ENCODE measurements at regions not wholly inside any gene's neighbourhood (a gene's known extent, or its start where the extent isn't known, plus 50 kb on each side); places are given as distances from the start of the nearest gene placed in this dataset.
"Not testable (repeated sequence)": the region's sequence is repeated elsewhere in the genome, so short reads cannot be mapped to it uniquely, and the experiment has no call there.

DNA sequence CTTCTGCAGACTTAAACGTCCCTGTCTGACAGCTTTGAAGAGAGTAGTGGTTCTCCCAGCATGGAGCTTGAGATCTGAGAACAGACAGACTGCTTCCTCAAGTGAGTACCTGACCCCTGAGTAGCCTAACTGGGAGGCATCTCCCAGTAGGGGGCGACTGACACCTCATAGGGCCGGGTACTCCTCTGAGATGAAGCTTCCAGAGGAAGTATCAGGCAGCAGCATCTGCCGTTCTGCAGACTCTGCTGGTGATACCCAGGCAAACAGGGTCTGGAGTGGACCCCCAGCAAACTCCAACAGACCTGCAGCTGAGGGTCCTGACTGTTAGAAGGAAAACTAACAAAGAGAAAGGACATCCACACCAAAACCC lies 174.4 kb downstream of the LRRC70 start:
- not testable (repeated sequence) for DNase-seq

DNA sequence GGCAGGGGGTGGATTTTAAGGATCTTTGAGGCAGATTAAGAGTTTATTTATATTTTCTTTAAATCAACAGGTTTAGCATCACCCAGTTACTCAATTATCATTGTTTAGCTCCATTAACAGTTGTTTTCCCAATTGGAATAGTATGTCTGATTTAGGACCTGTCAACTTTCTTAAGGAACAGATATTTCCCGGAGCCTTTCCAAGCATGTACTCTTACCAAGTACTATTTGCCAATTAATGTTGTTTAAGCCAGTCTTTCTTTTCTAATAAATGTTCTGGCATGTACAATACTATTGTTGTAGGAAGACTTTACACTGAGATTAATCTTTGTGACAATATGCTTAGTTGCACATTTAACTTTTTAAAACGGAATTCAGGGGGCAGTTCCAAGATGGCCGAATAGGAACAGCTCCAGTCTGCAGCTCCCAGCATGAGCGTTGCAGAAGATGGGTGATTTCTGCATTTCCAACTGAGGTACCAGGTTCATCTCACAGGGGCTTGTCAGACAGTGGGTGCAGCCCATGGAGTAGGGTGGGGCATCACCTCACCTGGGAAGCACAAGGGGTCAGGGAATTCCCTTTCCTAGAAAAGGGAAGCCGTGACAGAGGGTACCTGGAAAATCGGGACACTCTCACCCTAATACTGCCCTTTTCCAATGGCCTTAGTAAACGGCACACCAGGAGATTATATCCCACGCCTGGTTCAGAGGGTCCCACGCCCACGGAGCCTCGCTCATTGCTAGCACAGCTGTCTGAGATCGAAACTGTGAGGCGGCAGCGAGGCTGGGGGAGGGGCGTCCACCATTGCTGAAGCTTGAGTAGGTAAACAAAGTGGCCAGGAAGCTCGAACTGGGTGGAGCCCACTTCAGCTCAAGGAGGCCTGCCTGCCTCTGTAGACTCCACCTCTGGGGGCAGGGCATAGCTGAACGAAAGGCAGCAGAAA lies 173.7 kb downstream of the LRRC70 start:
- not testable (repeated sequence) for DNase-seq

DNA sequence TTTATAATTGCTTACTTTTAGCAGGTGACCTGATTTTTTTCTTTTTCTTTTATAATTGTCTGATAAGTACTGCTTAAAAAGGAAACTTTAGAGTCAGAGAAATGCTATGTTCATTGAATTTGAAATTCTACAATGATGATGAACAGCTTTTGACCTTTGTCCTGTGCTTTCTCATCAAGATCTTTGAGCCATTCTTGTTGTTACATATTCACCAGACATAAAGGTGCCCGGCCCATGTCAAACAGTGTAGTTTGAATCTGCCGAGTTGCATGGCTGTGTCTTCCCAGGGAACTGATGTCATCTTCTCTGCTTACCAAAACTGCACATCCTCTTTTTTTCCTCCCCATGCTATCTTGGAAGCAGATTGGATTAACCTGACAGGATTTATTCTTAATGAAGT lies 163.6 kb downstream of the LRRC70 start:
- DNase-seq = no peak

DNA sequence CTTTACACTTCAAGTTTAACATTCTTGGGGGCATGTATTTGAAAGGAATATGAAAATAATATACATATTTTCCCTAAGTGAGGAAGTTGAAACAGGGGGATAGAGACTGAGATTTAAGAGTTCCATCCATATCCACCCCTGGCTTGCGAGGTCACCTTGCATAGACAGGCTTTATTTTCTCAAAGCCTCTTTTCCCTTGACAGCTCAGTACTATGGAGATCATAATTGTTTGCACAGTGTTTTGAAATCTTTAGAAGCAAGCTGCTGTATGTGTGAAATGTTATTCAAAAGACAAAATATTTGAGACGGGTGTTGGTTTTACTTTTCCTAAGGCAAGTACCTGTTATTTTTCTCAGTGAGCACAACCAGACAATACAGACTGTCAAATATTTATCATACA lies 163.1 kb downstream of the LRRC70 start:
- no peak for DNase-seq

DNA sequence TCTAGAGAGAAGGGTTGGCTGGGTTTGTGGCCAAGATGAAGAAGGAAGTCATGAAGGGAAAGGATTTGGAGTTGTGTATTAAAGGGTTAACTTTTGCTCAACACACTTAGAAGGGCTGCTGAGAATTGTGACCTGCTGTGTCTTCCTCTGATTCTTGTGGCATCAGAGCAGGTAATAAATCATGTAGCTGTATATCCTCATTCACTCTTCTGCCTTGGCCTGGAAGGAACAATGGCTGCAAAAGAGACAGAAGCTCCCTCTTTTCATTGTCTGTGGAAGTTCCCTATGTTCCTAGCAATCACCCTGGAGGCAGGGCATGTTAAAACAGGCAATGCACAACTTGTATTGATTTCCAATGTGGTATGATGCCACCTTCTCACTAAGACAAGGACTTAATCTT lies 159.1 kb downstream of the LRRC70 start:
- no peak for DNase-seq

DNA sequence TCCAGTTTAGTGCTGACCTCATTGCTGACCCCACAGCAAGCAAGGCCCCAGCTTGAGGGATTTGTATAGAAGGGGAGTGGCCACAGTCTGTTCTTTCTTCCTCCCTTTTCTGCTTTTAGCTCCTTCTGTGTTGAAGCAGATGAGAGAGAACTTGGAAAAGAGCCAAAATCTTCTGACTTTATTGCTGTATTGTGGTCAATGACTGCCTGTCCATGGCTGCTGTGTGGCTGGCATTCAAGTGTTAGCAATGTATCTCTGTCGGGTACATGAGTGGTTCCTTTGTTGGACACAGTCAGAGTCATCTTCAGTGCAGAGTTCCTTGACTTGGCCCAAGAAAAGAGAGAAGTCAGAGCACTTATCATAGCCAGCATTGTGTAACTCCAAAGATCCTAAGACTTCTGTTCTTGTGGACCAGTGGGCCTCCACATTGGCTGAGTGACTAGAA lies 154.1 kb downstream of the LRRC70 start:
- DNase-seq = no peak

DNA sequence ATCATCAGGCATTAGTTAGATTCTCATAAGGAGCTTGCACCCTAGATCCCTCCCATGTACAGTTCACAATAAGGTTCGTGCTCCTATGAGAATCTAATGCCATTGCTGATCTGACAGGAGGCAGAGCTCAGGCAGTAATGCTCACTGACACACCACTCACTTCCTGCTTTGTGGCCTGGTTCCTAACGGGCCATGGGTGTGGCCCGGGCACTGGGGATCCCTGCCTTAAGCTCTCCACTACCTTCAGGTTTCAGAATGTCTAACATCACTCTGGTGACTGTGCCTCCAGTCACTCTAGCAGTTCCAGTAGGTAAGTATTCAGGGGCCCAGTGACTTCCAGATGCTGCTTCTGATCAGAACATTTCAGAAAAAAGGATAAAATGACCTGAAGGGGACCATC lies 152.4 kb downstream of the LRRC70 start:
- DNase-seq = no peak

DNA sequence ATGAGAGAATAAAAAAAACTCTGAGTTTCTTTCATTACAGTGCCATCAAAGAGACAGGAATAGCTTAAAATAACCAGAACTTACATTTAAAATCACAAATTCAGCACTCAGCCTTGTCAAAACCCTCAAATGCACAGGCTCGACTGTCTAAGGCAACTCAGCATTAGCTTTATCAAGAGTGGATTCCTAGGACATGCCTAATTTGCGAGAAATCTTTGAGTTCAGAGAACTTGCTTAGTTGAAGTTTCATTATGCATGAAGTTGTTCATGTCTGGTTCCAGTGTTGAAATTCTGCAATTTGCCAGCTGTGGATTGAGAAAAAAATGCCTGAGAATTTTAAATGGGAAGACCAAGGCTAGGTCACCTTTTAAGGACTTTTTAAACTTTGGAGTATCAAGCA lies 151.1 kb downstream of the LRRC70 start:
- DNase-seq = no peak

DNA sequence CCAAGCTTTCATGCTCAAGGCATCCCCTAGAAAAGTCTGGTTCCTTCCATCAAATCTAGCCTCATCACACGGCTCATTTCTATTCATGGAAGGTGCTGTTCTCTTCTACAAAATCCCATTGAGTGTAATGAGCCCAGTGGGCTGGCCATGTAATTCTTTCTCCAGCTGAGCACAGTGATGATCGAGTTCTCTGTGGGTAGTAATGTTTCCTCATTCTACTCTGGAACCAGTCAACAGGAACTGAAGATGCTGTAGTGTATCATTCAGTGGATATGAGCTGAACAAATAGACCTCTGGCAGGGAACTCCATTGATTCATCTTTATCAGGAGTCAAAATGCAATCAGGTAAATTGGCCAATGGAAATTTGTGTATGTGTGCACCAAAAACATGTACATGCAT lies 149.2 kb downstream of the LRRC70 start:
- no peak for DNase-seq

DNA sequence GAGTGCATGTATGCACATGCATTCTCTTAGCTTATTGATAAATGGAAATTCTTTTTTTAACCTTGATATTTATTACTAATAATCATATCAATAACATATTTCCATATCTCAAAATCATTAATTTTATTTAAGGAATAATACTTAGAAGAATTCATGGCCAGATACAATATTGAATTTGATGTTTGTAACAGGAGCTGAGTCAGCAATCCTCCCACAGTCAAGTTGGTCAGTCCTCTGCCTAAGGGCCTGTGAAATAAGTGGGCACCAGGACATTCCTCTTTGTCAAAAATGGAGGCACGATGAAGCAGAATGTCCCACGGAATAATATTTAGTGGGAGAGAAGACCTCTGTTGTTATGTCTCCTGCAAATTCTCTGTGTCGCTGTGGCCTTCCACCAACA lies 148.6 kb downstream of the LRRC70 start:
- DNase-seq = no peak

DNA sequence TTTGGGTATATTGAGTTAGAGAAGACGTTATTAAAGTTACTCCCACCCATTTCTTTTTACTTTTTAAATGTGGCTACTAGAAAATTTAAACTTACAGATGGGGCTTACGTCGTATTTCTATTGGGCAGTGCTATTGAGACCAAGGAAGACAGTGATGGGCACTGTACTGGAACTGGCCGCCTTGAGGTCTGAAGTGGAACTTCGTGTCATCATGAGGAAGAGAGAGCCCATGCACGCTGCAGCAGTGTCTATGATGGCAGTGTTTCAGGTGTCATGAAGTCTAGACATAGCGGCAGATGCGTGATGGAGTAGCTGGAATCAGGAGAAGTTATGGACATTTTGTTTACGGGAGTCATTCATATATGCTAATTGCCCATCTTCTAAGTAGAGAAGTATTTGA lies 143.7 kb downstream of the LRRC70 start:
- DNase-seq = no peak

DNA sequence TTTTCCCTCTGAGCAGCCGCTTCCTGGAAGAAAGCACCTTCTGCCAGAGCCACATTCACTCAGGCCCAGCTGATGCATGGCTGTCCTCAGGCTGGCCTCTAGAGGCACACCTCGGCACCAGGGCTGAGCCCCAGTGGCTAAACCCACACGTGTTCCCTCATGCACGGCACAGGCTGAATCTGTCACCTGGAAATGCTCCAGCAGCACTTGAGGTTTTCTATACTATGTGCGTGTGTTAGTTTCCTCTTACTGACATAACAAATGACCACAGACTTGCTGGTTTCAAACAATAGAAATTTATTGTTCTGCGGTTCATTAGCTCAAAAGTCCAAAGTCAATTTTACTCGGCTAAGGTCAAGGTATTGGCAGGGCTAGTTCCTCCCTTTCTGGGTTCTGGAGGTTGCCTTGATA lies 141.4 kb downstream of the LRRC70 start:
- DNase-seq = no peak

DNA sequence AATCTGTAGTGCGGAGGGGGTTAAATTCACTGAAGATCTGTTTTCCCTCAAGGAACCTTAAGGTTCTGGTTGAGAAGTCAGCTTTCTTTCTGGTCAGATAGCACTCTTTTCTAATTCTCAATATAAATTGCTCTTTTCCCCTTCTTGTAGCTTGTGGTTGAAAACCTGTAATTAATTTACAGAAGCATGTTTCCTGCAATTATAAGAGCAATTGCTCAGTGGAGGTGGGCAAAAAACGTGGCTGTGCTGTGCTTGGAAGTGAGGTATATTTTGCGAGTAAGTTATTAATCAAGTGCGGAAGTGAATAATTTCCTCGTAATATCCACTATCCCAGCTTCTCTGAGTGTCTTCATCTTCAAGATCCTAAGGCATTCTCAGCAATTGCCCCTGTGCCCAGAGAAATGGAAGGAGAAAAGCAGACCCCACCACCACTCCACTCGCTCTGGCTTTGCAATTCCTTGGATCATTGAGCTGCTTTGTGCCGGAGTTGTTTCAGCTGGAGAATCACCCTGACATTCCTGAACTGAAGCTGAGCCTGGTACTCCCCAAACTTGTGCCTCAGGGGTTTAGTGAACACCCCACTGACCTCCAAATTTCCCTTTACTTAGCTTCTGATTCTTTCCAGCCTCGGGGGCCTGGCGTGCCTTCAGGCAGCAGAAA lies 140.6 kb downstream of the LRRC70 start:
- no peak for DNase-seq

DNA sequence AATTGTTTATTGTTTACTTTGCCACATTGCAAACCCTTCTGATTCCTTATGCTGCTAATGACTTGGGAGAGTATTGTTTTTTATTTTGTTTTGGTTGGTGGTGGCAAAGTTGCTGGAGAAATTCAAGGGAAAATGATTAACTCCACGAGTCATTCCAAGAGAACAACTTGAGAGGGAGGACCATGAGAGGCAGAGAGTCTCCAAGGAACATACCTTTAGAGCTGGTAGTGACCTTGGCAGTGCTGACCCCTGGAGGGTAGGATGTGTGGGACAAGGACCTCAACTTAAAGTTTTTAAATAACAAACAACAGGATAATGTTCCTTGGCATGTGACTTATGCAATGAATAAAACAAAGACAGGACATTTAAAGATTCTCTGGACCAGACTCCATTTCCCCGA lies 139.7 kb downstream of the LRRC70 start:
- no peak for DNase-seq

DNA sequence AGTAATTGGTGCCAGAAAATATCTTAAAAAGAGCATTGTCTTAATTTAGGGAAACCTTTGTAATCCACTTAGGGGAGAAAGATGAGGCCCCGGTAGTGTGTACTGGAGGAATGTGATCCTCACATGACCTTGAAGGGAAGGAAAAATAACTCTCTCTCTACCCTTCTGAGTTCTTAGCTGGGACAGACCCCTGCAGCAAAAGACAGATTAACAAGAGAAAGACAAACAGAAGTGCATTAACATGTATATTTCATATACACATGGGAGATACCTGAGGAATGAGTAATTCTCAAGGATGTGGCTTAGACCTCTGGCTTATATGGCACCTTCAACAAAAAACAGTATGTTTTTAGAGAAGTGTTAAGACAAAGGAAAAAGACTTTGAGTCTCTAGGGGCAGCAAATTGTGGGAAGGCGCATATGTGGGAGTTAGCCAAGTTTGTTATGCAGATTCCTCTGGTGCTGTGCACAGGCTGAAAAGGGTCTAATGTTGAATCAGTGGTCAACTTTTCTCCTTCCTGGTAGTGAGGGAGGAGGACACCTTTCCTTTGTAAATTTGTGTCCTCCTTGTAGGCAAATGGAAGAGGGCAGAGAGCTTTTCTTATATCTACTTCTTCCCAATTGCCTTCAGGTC lies 138.8 kb downstream of the LRRC70 start:
- no peak for DNase-seq

DNA sequence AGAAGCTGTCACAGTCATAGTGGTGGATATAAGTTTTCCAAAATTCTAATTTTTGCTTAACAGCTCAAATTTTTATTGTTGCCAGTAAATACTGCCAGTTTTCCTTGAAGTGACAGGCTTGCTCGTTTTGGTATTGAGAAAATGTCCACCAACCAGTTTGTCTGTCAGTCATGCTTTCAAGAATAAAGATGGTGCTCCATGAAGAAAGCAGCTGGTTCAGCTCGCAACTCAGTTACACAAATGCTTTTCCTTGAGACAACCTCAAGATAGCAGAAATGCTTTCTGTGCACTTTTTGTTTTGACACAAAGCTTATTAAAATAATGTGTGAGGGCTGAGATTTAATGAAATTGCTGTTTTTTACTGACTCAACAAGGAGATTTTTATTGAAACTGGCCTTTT lies 135.7 kb downstream of the LRRC70 start:
- DNase-seq = no peak

DNA sequence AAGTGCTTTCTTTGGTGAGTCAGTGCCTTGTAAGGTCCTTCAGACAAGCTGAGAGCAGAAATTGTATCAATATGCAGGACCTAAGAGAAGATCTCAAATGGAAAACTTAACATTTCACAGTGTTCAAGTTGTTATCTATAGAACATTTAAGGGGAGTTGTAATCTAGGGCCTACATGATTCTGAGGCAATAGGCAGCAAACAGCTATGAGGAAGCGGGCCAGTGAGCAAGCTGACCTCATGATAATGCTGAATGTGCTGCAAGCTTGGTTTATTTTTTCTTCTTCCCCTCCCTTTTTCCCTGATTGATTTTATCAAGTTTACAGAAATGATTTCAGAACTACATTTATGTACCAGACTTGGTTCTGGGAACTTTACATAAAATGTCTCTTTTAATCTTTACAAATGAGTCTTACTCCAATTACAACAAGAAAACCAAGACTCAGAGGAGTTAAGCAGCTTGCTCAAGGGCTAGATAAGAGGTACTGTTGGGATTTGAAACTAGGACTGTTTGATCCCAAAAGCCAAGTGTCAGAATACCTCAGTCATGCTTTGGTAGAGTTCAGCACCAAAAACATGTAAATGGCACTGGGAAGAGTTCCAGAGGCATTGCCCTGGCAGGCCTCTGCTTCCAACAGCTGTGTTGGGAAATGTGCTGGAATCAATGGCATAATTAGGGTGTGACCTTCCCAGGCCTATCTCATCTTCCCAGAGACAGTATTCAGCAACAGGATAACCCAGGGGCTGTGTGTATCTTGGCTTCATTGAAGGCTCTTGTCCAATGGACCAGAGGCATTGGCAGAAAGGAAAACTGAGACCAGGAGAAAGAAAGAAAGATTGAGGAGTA lies 130.1 kb downstream of the LRRC70 start:
- no peak for DNase-seq

DNA sequence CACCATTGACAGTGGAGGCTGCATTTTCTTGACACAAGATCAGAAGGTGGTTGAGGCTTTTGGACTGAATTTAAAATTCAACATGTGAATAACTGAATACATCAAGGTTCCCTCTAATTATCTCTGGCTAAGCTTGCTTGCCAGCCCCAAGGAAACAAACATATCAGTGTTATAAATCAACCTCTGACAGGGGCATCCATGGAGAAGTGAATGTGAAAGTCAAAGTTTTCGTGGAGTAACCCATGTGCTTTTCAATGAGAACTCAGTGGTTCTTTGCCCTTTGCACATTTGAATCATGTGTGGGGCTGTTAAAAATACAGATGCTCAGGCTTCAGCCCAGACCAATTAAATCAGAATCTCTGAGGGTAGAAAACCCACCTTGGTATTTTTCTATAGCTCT lies 128.9 kb downstream of the LRRC70 start:
- DNase-seq = no peak

DNA sequence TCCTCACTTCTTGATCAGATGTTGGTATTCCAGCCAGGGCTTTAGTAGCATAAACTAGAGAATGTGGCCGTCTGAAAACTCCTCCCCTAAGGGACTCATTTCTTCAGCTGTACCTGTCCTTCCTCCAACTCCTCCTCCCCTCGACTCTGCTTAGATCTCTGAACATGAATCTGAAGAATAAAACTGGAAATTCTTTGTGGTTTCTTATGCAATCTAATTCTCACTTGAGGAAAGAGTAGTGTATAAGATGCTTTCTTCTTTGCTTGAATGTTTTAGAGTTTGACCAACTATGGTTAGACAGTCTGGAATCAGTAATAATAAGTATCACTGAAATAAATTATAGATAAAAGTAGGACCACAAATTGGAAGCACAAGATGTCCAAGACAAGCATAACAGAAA lies 128.5 kb downstream of the LRRC70 start:
- DNase-seq = no peak

DNA sequence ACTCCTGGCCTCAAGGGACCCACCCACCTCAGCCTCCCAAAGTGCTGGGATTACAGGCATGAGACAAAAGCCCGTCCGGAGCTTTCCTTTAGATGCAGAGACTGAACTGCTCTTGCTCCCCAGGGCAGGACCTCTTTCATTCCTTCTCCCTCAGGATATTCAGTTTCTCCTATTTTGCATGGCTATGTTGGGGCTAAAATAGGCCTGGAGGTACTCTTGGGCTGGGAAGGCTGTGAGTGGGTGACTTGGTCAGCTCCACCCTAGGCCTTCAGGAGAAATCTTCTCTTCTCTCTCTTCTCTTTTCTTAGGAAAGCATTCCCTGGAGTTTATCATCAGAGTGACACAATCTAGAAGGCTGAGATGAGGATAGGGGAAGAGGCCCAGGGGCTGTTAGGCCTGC lies 126.4 kb downstream of the LRRC70 start:
- no peak for DNase-seq

DNA sequence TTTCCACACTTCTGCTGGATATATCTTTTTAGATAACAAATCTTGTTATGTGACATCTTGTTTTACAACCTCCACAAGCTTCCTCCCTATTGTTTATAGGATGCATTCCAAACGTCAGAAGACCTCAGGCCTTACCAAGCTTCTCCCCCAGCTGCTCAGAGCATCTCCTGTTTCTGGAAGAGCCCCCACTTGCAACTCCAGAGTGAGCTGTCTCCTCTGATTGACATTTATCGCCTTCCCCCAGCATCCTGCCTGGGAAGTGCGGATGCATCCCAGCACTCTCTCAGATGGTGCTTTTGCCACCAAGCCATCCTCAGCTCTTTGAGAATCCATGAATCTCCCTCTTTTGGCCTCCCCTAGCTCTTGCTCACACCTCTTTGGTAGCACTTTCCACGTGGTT lies 123.5 kb downstream of the LRRC70 start:
- DNase-seq = no peak

DNA sequence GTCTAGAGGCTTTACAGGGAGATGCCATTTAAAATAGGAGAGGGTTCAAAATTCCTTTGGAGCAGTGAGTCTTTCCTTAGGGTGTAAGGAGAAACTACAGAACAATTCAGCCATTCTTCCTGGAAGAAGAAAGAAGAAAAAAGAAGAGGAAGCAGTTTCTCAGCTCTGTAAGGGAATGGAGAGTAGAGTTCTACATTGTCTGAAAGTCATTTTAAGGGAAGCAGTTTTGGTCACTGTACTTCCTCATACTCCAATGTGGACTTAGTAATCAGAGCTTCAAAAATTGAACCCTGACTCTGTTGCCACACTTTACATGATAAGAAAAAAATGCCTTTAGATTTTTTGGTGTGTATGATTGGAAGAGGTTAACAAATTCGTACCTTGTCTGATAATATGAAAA lies 122.4 kb downstream of the LRRC70 start:
- DNase-seq = no peak

DNA sequence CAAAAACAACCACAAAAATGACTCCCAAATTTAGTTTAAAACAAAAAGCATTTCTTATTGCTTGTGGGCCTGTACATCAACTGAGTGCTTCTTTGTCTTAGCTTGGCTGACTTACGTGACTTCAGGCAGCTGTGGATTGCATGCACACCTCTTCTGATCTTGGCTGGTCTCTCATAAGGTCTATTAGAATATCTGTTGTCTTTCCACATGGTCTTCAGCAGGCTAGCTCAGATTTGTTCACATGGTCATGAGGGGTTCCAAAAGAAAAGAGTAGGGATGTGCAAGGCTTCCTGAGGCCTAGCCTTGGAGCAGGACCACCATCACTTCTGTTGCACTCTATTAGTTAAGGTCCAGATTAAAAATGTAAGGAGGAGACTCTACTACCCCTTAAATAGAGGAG lies 120.1 kb downstream of the LRRC70 start:
- DNase-seq = no peak
